Testis (tissue), 2 donors: ENCODE measurements at regions not wholly inside any gene's neighbourhood (a gene's known extent, or its start where the extent isn't known, plus 50 kb on each side); places are given as distances from the start of the nearest gene placed in this dataset.

Experiments
- CTCF ChIP-seq, 3 experiments: fragments of 450-650 bp in 2 of 3; fragments of 200-600 bp in 1 of 3; sonication (generic) in 1 of 3; IDR thresholded peaks; one replicate each; pipeline ENCODE4 v1.5.1; 2016 to 2019; ENCODE audit warnings: antibody characterized with exemption in 3 of 3, mild to moderate bottlenecking in 2 of 3, moderate library complexity in 1 of 3
- POLR2A ChIP-seq: fragments of 450-650 bp; IDR thresholded peaks from one replicate; pipeline ENCODE4 v1.6.1; 2017; ENCODE audit warnings: antibody characterized with exemption, mild to moderate bottlenecking, moderate library complexity

GRCh38 chr20:11000416-11000815 is 326.6 kb upstream of the JAG1 start:
- no peak for TF ChIP-seq CTCF (IDR thresholded peaks at IDR 0.05)
- TF ChIP-seq POLR2A, result no peak
